SK-N-MC (cell line): ENCODE measurements at regions not wholly inside any gene's neighbourhood (a gene's known extent, or its start where the extent isn't known, plus 50 kb on each side); places are given as distances from the start of the nearest gene placed in this dataset.

Experiments
- EZH2 ChIP-seq: fragments of 200-600 bp; sonication (generic); IDR thresholded peaks from one replicate; pipeline ENCODE4 v1.6.1; 2017; ENCODE audit warnings: antibody characterized with exemption
- FOXP2 ChIP-seq: optimal IDR thresholded peaks from 2 replicates; pipeline ENCODE3; 2011; ENCODE audit warnings: mild to moderate bottlenecking, moderate library complexity; ENCODE audit not compliant: insufficient read depth; ENCODE audit errors: extremely low read length, control extremely low read depth
- POLR2AphosphoS5 ChIP-seq: IDR thresholded peaks from 2 replicates; pipeline ENCODE4 v1.6.1; 2012; ENCODE audit warnings: mild to moderate bottlenecking, low read depth, low read length, borderline replicate concordance

DNA sequence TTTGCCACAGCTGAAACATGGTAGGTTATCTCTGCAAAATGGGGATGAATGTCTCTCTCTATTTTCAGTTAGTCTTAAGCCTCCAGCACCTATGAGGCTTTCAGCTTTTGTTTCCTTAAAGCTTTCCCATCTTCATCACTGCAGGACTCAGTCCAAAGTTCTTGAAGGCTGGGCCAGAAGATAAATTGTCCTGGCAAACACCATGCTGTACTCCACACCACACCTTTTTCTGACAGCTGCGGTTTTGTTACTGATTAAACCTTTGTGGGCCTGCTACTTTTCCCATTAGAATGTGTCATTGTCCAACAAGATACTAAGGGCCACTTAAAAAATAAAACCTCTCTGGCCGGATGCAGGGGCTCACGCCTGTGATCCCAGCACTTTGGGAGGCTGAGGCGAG lies 87.2 kb upstream of the A1CF start:
- TF ChIP-seq FOXP2 (no peak), POLR2AphosphoS5 (no peak), EZH2 (no peak)
